K562 (cell line): ENCODE measurements at regions not wholly inside any gene's neighbourhood (a gene's known extent, or its start where the extent isn't known, plus 50 kb on each side); places are given as distances from the start of the nearest gene placed in this dataset.

ENCODE experiments used
- ATF3 ChIP-seq, 2 experiments: fragments of 450-650 bp in 1 of 2; sonication (generic) in 1 of 2; formaldehyde crosslinking in 1 of 2; IDR thresholded peaks in 1 of 2; conservative IDR thresholded peaks in 1 of 2; 2 replicates each; pipeline versions ENCODE4 v1.6.1 to v1.8.1; 2016 to 2023; ENCODE audit warnings: mild to moderate bottlenecking in 2 of 2, moderate library complexity in 2 of 2, inconsistent platforms in 1 of 2, missing genetic modification reagents in 1 of 2
- COPS2 ChIP-seq: fragments of 450-650 bp; conservative IDR thresholded peaks from 2 replicates; pipeline ENCODE4 v1.6.1; 2016; ENCODE audit warnings: mild to moderate bottlenecking, moderate library complexity
- DPF2 ChIP-seq: fragments of 450-650 bp; IDR thresholded peaks from 2 replicates; pipeline ENCODE4 v1.6.1; 2016
- FOXJ2 ChIP-seq: fragments of 200-800 bp; sonication (Bioruptor generic); IDR thresholded peaks from 2 replicates; pipeline ENCODE4 v1.6.1; 2016; ENCODE audit warnings: missing genetic modification characterization, missing compliant biosample characterization
- NR2C1 ChIP-seq, 2 experiments: fragments of 450-650 bp; IDR thresholded peaks; 2 replicates each; pipeline ENCODE4 v1.6.1; 2017; ENCODE audit warnings: mild to moderate bottlenecking in 2 of 2, antibody characterized with exemption in 1 of 2, inconsistent platforms in 1 of 2, missing compliant biosample characterization in 1 of 2, missing genetic modification characterization in 1 of 2
- RBM39 ChIP-seq: fragments of 200-400 bp; formaldehyde crosslinking; optimal IDR thresholded peaks from 2 replicates; pipeline ENCODE3; 2018; ENCODE audit warnings: low read depth, low read length
- ZNF277 ChIP-seq: fragments of 250-450 bp; sonication (Bioruptor Pico); IDR thresholded peaks from 2 replicates; pipeline ENCODE4 v1.8.0; 2022; ENCODE audit warnings: inconsistent platforms, mild to moderate bottlenecking, moderate library complexity, borderline replicate concordance
- TF ChIP-seq, protein P1 (sequence below): fragments of 450-650 bp; IDR thresholded peaks from 2 replicates; pipeline ENCODE4 v1.6.1; 2017; ENCODE audit warnings: antibody characterized with exemption

DNA sequence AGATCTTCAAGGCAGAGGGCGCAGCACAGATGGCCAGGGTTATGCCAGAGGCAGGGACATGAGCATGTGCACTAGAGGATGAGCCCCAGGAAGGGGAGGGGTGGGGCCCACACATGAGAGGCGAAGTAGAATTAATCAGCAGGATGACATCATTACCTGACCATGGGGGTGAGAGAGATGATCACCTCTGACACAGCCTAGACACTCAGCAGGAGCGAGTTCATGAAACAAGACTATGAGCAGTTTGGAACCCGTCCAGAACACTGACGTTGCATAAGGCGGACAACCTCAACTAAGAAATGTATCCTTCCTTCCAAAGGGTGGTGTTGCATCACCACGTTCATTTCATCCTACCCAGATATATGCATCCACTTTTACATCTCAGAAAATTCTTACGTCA is 446.7 kb upstream of the TENM3 start (continued):
- TF ChIP-seq, protein P1, sequence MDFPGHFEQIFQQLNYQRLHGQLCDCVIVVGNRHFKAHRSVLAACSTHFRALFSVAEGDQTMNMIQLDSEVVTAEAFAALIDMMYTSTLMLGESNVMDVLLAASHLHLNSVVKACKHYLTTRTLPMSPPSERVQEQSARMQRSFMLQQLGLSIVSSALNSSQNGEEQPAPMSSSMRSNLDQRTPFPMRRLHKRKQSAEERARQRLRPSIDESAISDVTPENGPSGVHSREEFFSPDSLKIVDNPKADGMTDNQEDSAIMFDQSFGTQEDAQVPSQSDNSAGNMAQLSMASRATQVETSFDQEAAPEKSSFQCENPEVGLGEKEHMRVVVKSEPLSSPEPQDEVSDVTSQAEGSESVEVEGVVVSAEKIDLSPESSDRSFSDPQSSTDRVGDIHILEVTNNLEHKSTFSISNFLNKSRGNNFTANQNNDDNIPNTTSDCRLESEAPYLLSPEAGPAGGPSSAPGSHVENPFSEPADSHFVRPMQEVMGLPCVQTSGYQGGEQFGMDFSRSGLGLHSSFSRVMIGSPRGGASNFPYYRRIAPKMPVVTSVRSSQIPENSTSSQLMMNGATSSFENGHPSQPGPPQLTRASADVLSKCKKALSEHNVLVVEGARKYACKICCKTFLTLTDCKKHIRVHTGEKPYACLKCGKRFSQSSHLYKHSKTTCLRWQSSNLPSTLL: no peak
- TF ChIP-seq DPF2 (no peak), RBM39 (no peak), COPS2 (no peak), ZNF277 (no peak), NR2C1 (IDR thresholded peaks at IDR 0.05) (no peak), NR2C1 (tag; IDR thresholded peaks at IDR 0.05) (no peak), FOXJ2 (tag) (no peak), ATF3 (IDR thresholded peaks at IDR 0.05) (peak; percentile 35; the same call in 1 of the 2 replicates), ATF3 (CRISPR knock-in tag; conservative IDR thresholded peaks at IDR 0.05) (no peak)
- TF ChIP-seq, all 486 proteins: peak for 3
